Hepatocyte (in vitro differentiated cells): ENCODE measurements at regions not wholly inside any gene's neighbourhood (a gene's known extent, or its start where the extent isn't known, plus 50 kb on each side); places are given as distances from the start of the nearest gene placed in this dataset.
A peak's percentile ranks its signal among the peaks of the same experiment; 100 is the strongest.
"Not testable (repeated sequence)": the region's sequence is repeated elsewhere in the genome, so short reads cannot be mapped to it uniquely, and the experiment has no call there.

ENCODE experiments used
- DNase-seq: peaks from one replicate; pipeline ENCODE4 v3.0.0-alpha.2; 2016; ENCODE audit warnings: low spot score
- H2AFZ ChIP-seq: fragments of 200-600 bp; sonication (generic); 2 replicates; pipeline ENCODE4 v1.6.0; 2016; ENCODE audit warnings: antibody characterized with exemption, mild to moderate bottlenecking
- H3K27ac ChIP-seq: fragments of 200-600 bp; sonication (generic); 2 replicates; pipeline ENCODE4 v1.5.1; 2016; ENCODE audit warnings: mild to moderate bottlenecking
- H3K27me3 ChIP-seq: fragments of 200-600 bp; sonication (generic); 2 replicates; pipeline ENCODE4 v1.6.1; 2016
- H3K36me3 ChIP-seq: fragments of 200-600 bp; sonication (generic); replicated peaks from 2 replicates; pipeline ENCODE4 v1.5.1; 2016; ENCODE audit warnings: low read depth; ENCODE audit not compliant: insufficient read depth
- H3K4me1 ChIP-seq: fragments of 200-600 bp; sonication (generic); 2 replicates; pipeline ENCODE4 v1.5.1; 2016; ENCODE audit warnings: mild to moderate bottlenecking, moderate library complexity; ENCODE audit not compliant: insufficient read depth
- H3K4me2 ChIP-seq: fragments of 200-600 bp; sonication (generic); 2 replicates; pipeline ENCODE4 v1.6.0; 2016
- H3K4me3 ChIP-seq: fragments of 200-600 bp; sonication (generic); 2 replicates; pipeline ENCODE4 v1.5.1; 2016; ENCODE audit warnings: mild to moderate bottlenecking
- H3K79me2 ChIP-seq: fragments of 200-600 bp; sonication (generic); 2 replicates; pipeline ENCODE4 v1.6.0; 2017; ENCODE audit warnings: mild to moderate bottlenecking
- H3K9me2 ChIP-seq: fragments of 200-600 bp; sonication (generic); replicated peaks from 2 replicates; pipeline ENCODE4 v1.6.0; 2017; ENCODE audit warnings: mild to moderate bottlenecking; ENCODE audit not compliant: insufficient read depth
- H3K9me3 ChIP-seq: fragments of 200-600 bp; sonication (generic); 2 replicates; pipeline ENCODE4 v1.5.1; 2016; ENCODE audit warnings: low read depth, mild to moderate bottlenecking
- H4K20me1 ChIP-seq: fragments of 200-600 bp; sonication (generic); 2 replicates; pipeline ENCODE4 v1.6.0; 2016; ENCODE audit warnings: mild to moderate bottlenecking; ENCODE audit not compliant: insufficient read depth, poor library complexity, severe bottlenecking
- EZH2 ChIP-seq: fragments of 200-600 bp; sonication (generic); IDR thresholded peaks from 2 replicates; pipeline ENCODE4 v1.6.1; 2016; ENCODE audit warnings: antibody characterized with exemption, mild to moderate bottlenecking, borderline replicate concordance
- EZH2phosphoT487 ChIP-seq: fragments of 200-600 bp; sonication (generic); IDR thresholded peaks from one replicate; pipeline ENCODE4 v1.6.1; 2018; ENCODE audit warnings: antibody characterized with exemption, mild to moderate bottlenecking, low read depth, moderate library complexity; ENCODE audit not compliant: unreplicated experiment, severe bottlenecking
- WGBS: methylation state at CpG from one replicate; pipeline ENCODE4 v1.1.6; 2016; ENCODE audit warnings: low lambda C conversion rate; ENCODE audit errors: missing lambda C conversion rate; 5-methylcytosine and 5-hydroxymethylcytosine counted together
- TF ChIP-seq, protein P1 (sequence below): fragments of 200-600 bp; sonication (generic); IDR thresholded peaks from 2 replicates; pipeline ENCODE4 v1.5.1; 2016; ENCODE audit warnings: antibody characterized with exemption, mild to moderate bottlenecking; ENCODE audit not compliant: poor library complexity

DNA sequence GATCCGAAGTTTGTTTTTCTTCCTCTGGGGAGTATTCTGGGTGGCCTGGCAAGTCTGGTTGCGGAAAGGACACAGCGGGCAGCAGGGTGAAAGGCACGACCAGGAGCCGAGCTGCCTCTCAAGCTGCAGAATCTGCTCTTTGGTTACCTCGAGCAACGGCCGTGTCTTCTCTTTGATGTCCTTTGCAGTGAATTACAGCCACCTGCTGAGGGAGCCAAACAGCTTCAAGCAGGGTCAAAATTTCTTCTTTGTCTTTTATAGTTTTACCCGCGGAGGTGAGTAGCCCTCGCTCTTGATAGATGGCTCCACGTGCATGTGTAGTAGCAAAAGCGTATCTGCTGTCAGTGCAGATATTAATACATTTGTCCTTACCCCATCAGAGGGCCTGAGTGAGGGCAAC is 177.3 kb upstream of the MBL2 start:
- WGBS: 64% methylated on average over 13 of the region's 13 CpGs
- Histone ChIP-seq H2AFZ (no peak overlapping the region), H3K9me2 (no peaks in the 10 kb centered on the region), H3K4me3 (no peak overlapping the region), H3K4me2 (no peak overlapping the region), H3K27ac (no peak overlapping the region), H3K36me3 (no peaks in the 10 kb centered on the region), H3K9me3 (no peaks in the 10 kb centered on the region), H4K20me1 (no peaks in the 10 kb centered on the region), H3K27me3 (no peaks in the 10 kb centered on the region), H3K4me1 (peaks cover 5% of the 10 kb centered on the region), H3K79me2 (no peaks in the 10 kb centered on the region)
- peak; percentile 23 for DNase-seq
- TF ChIP-seq, protein P1, sequence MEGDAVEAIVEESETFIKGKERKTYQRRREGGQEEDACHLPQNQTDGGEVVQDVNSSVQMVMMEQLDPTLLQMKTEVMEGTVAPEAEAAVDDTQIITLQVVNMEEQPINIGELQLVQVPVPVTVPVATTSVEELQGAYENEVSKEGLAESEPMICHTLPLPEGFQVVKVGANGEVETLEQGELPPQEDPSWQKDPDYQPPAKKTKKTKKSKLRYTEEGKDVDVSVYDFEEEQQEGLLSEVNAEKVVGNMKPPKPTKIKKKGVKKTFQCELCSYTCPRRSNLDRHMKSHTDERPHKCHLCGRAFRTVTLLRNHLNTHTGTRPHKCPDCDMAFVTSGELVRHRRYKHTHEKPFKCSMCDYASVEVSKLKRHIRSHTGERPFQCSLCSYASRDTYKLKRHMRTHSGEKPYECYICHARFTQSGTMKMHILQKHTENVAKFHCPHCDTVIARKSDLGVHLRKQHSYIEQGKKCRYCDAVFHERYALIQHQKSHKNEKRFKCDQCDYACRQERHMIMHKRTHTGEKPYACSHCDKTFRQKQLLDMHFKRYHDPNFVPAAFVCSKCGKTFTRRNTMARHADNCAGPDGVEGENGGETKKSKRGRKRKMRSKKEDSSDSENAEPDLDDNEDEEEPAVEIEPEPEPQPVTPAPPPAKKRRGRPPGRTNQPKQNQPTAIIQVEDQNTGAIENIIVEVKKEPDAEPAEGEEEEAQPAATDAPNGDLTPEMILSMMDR: peak; percentile 42
- TF ChIP-seq EZH2: no peak

DNA sequence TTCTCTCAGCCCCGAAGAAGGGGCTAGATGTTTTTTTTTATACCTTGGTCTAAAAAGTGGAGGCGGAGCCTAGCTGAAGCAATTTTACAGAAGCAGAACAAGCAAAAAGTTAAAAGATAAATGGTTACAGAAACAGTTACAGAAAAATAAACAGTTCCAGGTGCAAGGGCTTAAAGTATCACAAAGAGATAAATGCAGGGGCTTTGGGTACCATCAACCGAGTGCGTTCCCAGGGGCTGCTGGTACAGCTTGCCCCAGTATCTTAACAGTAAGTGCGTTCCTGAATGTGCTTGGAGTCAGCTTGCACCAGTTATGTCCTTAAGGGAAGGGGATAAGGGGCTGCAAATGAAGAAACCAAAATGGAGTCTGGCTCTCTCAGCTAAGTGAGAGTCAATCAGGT is 173.9 kb upstream of the MBL2 start:
- H3K4me1 ChIP-seq: no peaks in the 10 kb centered on the region
- peak overlapping the region; percentile 63 for H2AFZ ChIP-seq
- TF ChIP-seq, protein P1: no peak
- TF ChIP-seq EZH2phosphoT487 (no peak), EZH2 (no peak)
- no peaks in the 10 kb centered on the region for H4K20me1 ChIP-seq
- no peaks in the 10 kb centered on the region for H3K36me3 ChIP-seq
- no peaks in the 10 kb centered on the region for H3K9me2 ChIP-seq
- WGBS: 43% methylated on average over 5 of the region's 5 CpGs
- no peak for DNase-seq
- H3K79me2 ChIP-seq: no peaks in the 10 kb centered on the region
- peak overlapping the region; percentile 67 for H3K4me2 ChIP-seq
- no peaks in the 10 kb centered on the region for H3K27me3 ChIP-seq
- H3K27ac ChIP-seq: peak overlapping the region; percentile 49
- no peaks in the 10 kb centered on the region for H3K9me3 ChIP-seq
- peak overlapping the region; percentile 20 for H3K4me3 ChIP-seq

DNA sequence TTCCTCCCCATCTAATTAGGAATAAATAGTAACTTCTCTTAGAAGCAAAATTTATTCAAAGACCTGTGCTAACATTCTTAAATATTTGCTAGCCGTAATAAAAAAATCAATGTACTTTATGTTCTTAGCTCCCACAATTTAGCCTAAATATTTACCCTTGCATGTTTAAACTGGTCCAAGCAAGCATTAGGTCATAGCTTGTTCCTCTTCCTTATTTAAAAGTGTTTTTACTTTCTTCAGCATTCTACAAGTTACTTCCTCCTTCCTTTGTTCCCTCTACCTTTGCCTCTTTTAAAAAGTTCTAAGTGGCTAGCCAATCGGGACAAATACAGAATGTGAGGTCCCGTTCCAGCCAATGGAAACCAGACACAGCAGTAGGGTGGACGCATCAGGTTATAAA is 172.9 kb upstream of the MBL2 start:
- H3K27ac ChIP-seq, H3K9me3 ChIP-seq, H3K4me3 ChIP-seq, H2AFZ ChIP-seq, H4K20me1 ChIP-seq, DNase-seq, H3K4me1 ChIP-seq, H3K79me2 ChIP-seq, H3K36me3 ChIP-seq, H3K9me2 ChIP-seq, H3K27me3 ChIP-seq, H3K4me2 ChIP-seq: not testable (repeated sequence)
- WGBS: 76% methylated on average over 4 of the region's 4 CpGs

DNA sequence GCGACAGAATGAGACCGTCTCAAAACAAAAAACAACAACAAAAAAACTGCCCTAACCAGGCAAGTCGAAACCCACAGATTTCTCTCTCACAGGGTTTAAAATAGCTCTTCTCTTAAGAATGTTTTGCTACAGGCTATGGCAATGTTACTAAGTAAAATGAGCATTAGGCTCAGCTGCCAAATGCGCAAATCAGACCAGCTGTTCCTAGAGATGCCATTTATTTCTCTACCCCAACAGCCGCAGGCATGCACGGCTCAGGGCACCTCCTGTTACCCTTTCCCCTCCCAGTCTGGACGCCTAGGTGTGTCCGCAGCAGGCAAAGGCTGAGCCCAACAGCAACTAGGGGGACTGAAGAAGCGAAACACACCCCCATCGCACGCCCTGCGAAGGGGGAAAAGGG is 168.3 kb upstream of the MBL2 start:
- TF ChIP-seq EZH2: no peak
- TF ChIP-seq, protein P1: no peak
- no peak for TF ChIP-seq EZH2phosphoT487
- H3K27me3 ChIP-seq: no peaks in the 10 kb centered on the region
- H3K27ac ChIP-seq: no peak overlapping the region
- H3K4me3 ChIP-seq: no peak overlapping the region
- no peaks in the 10 kb centered on the region for H3K9me3 ChIP-seq
- H3K4me2 ChIP-seq: no peak overlapping the region
- DNase-seq: no peak
- no peaks in the 10 kb centered on the region for H4K20me1 ChIP-seq
- H2AFZ ChIP-seq: no peak overlapping the region
- no peaks in the 10 kb centered on the region for H3K79me2 ChIP-seq
- no peaks in the 10 kb centered on the region for H3K36me3 ChIP-seq
- 96% methylated on average over 12 of the region's 12 CpGs for WGBS
- H3K4me1 ChIP-seq: no peaks in the 10 kb centered on the region
- H3K9me2 ChIP-seq: no peaks in the 10 kb centered on the region
